ENCODE measurements at regions not wholly inside any gene's neighbourhood (a gene's known extent, or its start where the extent isn't known, plus 50 kb on each side); places are given as distances from the start of the nearest gene placed in this dataset.

DNA sequence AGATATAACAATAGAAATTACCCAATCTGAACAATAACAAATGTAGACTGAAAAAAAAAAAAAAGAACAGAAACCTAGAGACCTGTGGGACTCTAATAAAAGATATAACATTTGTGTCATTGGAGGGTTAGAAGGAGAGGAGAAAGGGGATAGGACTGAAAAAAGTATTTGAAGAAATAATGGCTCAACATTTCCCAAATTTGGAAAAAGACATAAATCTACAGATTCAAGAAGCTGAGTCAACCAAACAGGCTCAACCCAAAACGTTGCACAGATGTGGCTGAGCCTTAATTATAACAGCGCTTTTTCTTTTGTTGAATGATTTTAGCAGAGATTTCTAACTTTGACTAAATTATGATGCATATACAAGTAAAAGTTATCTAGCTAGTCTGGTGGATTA is 131.3 kb downstream of the TMTC3 start:
- H2BK12ac ChIP-seq (ENCODE audit: low read length in 2 of 2): no peak overlapping the region
- no peak overlapping the region for H2AK5ac ChIP-seq (ENCODE audit: low read length, severe bottlenecking)
- no peak overlapping the region for H2BK15ac ChIP-seq (ENCODE audit: low read depth, poor library complexity, severe bottlenecking)
- no peak overlapping the region for H3K14ac ChIP-seq (ENCODE audit: low read length in 2 of 2)
- no peak overlapping the region for H2BK120ac ChIP-seq (ENCODE audit: low read depth, low read length)
- H2BK5ac ChIP-seq (ENCODE audit: low read depth, low read length, poor library complexity, severe bottlenecking): no peak overlapping the region
- H4K8ac ChIP-seq (ENCODE audit: low read length): no peak overlapping the region
- no peaks in the 10 kb centered on the region for H3K27me3 ChIP-seq (ENCODE audit: control insufficient read depth in 1 of 2, insufficient read depth in 1 of 2, low read length in 2 of 2)
- no peak overlapping the region for H3K4me2 ChIP-seq (ENCODE audit: low read length, poor library complexity, severe bottlenecking)
- no peak overlapping the region for H3K4me3 ChIP-seq (ENCODE audit: insufficient read depth in 1 of 2, low read depth in 1 of 2, low read length in 2 of 2)
- no peaks in the 10 kb centered on the region for H3K79me1 ChIP-seq (replicated peaks; ENCODE audit: low read length, poor library complexity, severe bottlenecking)
- no peaks in the 10 kb centered on the region for H3K36me3 ChIP-seq (ENCODE audit: control insufficient read depth in 1 of 2, insufficient read depth in 2 of 2, low read depth in 1 of 2, low read length in 2 of 2)
- H2AFZ ChIP-seq (ENCODE audit: low read depth, low read length): no peak overlapping the region
- H3K27ac ChIP-seq (ENCODE audit: low read length, poor library complexity, severe bottlenecking): no peak overlapping the region
- peaks cover 11% of the 10 kb centered on the region for H3K9me3 ChIP-seq (ENCODE audit: control insufficient read depth, low read length)
- H4K91ac ChIP-seq (ENCODE audit: low read length): no peak overlapping the region
- H3K18ac ChIP-seq (ENCODE audit: low read depth in 1 of 2, low read length in 2 of 2): no peak overlapping the region
- 88% methylated on average over 1 of the region's 2 CpGs for WGBS
- DNase-seq: no peak
- H3K4me1 ChIP-seq (ENCODE audit: control insufficient read depth, insufficient read depth, low read depth, low read length): no peaks in the 10 kb centered on the region
- H3K23ac ChIP-seq (ENCODE audit: low read length in 2 of 2): no peak overlapping the region
- no peak overlapping the region for H3K9ac ChIP-seq (ENCODE audit: low read length)
- no peak overlapping the region for H3K4ac ChIP-seq (ENCODE audit: low read depth in 1 of 2, low read length in 2 of 2)

DNA sequence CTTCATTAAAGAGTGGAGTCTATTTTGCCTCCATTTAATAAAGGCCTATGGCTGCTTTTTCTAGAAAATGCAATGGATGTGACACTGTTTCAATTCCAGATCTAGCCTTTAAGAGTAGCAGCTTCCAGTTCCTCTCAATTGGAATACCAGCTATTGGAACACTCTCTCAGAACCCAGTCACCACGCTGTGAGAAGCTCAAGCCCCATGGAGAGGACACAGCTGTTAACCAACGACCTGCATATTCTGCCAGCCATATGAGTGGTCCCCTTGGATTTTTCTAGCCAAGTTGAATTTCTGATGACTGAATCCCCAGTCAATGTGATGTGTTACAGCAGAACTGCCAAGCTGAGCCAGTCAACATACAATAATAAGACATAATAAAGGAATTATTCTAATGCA is 131.8 kb downstream of the TMTC3 start:
- Histone ChIP-seq H2BK120ac (ENCODE audit: low read depth, low read length) (no peak overlapping the region), H2BK15ac (ENCODE audit: low read depth, poor library complexity, severe bottlenecking) (no peak overlapping the region), H3K27me3 (ENCODE audit: control insufficient read depth in 1 of 2, insufficient read depth in 1 of 2, low read length in 2 of 2) (no peaks in the 10 kb centered on the region), H2AK5ac (ENCODE audit: low read length, severe bottlenecking) (no peak overlapping the region), H3K27ac (ENCODE audit: low read length, poor library complexity, severe bottlenecking) (no peak overlapping the region), H3K79me1 (replicated peaks; ENCODE audit: low read length, poor library complexity, severe bottlenecking) (no peaks in the 10 kb centered on the region), H4K91ac (ENCODE audit: low read length) (no peak overlapping the region), H3K4me2 (ENCODE audit: low read length, poor library complexity, severe bottlenecking) (no peak overlapping the region), H2BK5ac (ENCODE audit: low read depth, low read length, poor library complexity, severe bottlenecking) (no peak overlapping the region), H3K9me3 (ENCODE audit: control insufficient read depth, low read length) (peaks cover 11% of the 10 kb centered on the region), H3K4me3 (ENCODE audit: insufficient read depth in 1 of 2, low read depth in 1 of 2, low read length in 2 of 2) (no peak overlapping the region), H3K4me1 (ENCODE audit: control insufficient read depth, insufficient read depth, low read depth, low read length) (no peaks in the 10 kb centered on the region), H2AFZ (ENCODE audit: low read depth, low read length) (no peak overlapping the region), H2BK12ac (ENCODE audit: low read length in 2 of 2) (no peak overlapping the region), H3K36me3 (ENCODE audit: control insufficient read depth in 1 of 2, insufficient read depth in 2 of 2, low read depth in 1 of 2, low read length in 2 of 2) (no peaks in the 10 kb centered on the region), H3K4ac (ENCODE audit: low read depth in 1 of 2, low read length in 2 of 2) (no peak overlapping the region), H3K23ac (ENCODE audit: low read length in 2 of 2) (no peak overlapping the region), H3K9ac (ENCODE audit: low read length) (no peak overlapping the region), H3K14ac (ENCODE audit: low read length in 2 of 2) (no peak overlapping the region), H3K18ac (ENCODE audit: low read depth in 1 of 2, low read length in 2 of 2) (no peak overlapping the region), H4K8ac (ENCODE audit: low read length) (no peak overlapping the region)
- WGBS: 82% methylated on average over 2 of the region's 2 CpGs
- DNase-seq: no peak

DNA sequence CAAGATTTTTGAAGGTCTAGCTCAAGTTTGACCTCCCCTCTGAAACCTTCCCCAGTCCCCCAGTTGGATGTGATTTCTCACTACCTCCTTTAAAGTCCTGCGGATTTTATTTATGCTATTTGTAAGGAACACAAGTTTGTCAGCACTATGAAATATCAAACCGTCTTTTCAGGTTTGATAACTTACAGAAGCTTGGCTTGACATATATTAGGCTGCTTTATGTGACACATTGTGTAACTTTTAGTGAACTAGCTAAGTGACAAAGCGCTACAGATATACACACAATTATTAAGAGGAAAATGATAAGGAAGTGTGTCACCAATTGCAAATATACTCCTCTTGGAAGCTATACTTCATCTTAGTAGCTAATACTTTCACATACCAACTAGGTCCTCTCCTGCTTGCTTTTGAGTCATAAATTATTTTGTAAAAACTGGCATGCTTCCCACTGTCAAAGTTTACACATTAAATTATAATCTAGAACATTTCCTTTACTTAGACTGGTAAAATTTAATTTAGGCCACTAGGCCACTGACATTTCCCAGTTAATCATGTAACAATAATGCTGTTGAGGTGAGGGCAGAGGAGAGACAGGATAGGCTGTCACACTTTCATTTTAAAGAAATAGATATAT is 149.5 kb downstream of the TMTC3 start:
- Histone ChIP-seq H2BK5ac (ENCODE audit: low read depth, low read length, poor library complexity, severe bottlenecking) (no peak overlapping the region), H3K14ac (ENCODE audit: low read length in 2 of 2) (no peak overlapping the region), H3K27me3 (ENCODE audit: control insufficient read depth in 1 of 2, insufficient read depth in 1 of 2, low read length in 2 of 2) (no peaks in the 10 kb centered on the region), H3K18ac (ENCODE audit: low read depth in 1 of 2, low read length in 2 of 2) (no peak overlapping the region), H3K9me3 (ENCODE audit: control insufficient read depth, low read length) (peaks cover 7% of the 10 kb centered on the region), H3K27ac (ENCODE audit: low read length, poor library complexity, severe bottlenecking) (no peak overlapping the region), H3K36me3 (ENCODE audit: control insufficient read depth in 1 of 2, insufficient read depth in 2 of 2, low read depth in 1 of 2, low read length in 2 of 2) (no peaks in the 10 kb centered on the region), H3K23ac (ENCODE audit: low read length in 2 of 2) (no peak overlapping the region), H3K4ac (ENCODE audit: low read depth in 1 of 2, low read length in 2 of 2) (no peak overlapping the region), H3K9ac (ENCODE audit: low read length) (no peak overlapping the region), H4K91ac (ENCODE audit: low read length) (no peak overlapping the region), H4K8ac (ENCODE audit: low read length) (no peak overlapping the region), H2AK5ac (ENCODE audit: low read length, severe bottlenecking) (no peak overlapping the region), H2BK120ac (ENCODE audit: low read depth, low read length) (no peak overlapping the region), H3K4me2 (ENCODE audit: low read length, poor library complexity, severe bottlenecking) (no peak overlapping the region), H3K79me1 (replicated peaks; ENCODE audit: low read length, poor library complexity, severe bottlenecking) (no peaks in the 10 kb centered on the region), H2BK12ac (ENCODE audit: low read length in 2 of 2) (no peak overlapping the region), H2BK15ac (ENCODE audit: low read depth, poor library complexity, severe bottlenecking) (no peak overlapping the region), H3K4me1 (ENCODE audit: control insufficient read depth, insufficient read depth, low read depth, low read length) (no peaks in the 10 kb centered on the region), H2AFZ (ENCODE audit: low read depth, low read length) (no peak overlapping the region), H3K4me3 (ENCODE audit: insufficient read depth in 1 of 2, low read depth in 1 of 2, low read length in 2 of 2) (no peak overlapping the region)
- WGBS: 100% methylated on average over 2 of the region's 3 CpGs
- DNase-seq: peak; percentile 4

DNA sequence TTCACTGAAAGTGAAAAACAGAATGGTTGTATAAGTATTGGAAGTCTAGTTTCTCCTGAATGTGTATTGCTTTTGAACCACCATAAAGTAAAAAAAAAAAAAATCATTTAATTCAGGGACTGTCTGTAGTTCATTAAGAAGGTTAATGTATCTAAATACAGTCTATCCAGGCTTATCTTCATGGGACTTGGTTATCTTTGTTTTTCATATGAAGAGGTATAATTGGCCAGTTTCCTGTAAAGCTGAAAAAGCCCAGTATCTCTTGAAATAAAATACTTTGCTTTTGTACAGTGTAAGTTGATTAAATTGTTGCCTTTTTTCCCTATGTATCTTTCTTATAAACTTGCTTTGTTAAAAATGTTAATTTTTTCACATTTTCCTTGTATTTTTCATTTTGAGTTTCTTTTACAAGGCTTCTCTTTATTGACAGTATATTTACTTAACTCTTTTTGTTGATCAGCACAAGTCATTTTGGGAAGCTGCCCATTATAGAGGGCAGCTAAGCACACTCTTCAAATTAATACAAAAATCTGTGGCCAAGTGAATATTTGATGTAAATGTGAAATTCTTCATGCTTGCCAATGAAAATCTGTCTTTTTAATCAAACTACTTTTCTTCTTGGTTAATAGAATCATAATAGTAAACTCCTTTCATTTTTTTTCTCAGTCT is 156.0 kb downstream of the TMTC3 start:
- Histone ChIP-seq H3K27ac (ENCODE audit: low read length, poor library complexity, severe bottlenecking) (no peak overlapping the region), H2BK15ac (ENCODE audit: low read depth, poor library complexity, severe bottlenecking) (no peak overlapping the region), H2BK12ac (ENCODE audit: low read length in 2 of 2) (no peak overlapping the region), H4K8ac (ENCODE audit: low read length) (no peak overlapping the region), H2AFZ (ENCODE audit: low read depth, low read length) (no peak overlapping the region), H3K23ac (ENCODE audit: low read length in 2 of 2) (no peak overlapping the region), H3K27me3 (ENCODE audit: control insufficient read depth in 1 of 2, insufficient read depth in 1 of 2, low read length in 2 of 2) (no peaks in the 10 kb centered on the region), H3K36me3 (ENCODE audit: control insufficient read depth in 1 of 2, insufficient read depth in 2 of 2, low read depth in 1 of 2, low read length in 2 of 2) (no peaks in the 10 kb centered on the region), H3K79me1 (replicated peaks; ENCODE audit: low read length, poor library complexity, severe bottlenecking) (no peaks in the 10 kb centered on the region), H3K4me1 (ENCODE audit: control insufficient read depth, insufficient read depth, low read depth, low read length) (no peaks in the 10 kb centered on the region), H3K4ac (ENCODE audit: low read depth in 1 of 2, low read length in 2 of 2) (no peak overlapping the region), H3K4me3 (ENCODE audit: insufficient read depth in 1 of 2, low read depth in 1 of 2, low read length in 2 of 2) (no peak overlapping the region), H2BK5ac (ENCODE audit: low read depth, low read length, poor library complexity, severe bottlenecking) (no peak overlapping the region), H3K9ac (ENCODE audit: low read length) (peak overlapping the region; percentile 61), H3K4me2 (ENCODE audit: low read length, poor library complexity, severe bottlenecking) (no peak overlapping the region), H2BK120ac (ENCODE audit: low read depth, low read length) (no peak overlapping the region), H3K14ac (ENCODE audit: low read length in 2 of 2) (no peak overlapping the region), H3K18ac (ENCODE audit: low read depth in 1 of 2, low read length in 2 of 2) (no peak overlapping the region), H4K91ac (ENCODE audit: low read length) (no peak overlapping the region), H3K9me3 (ENCODE audit: control insufficient read depth, low read length) (peaks cover 7% of the 10 kb centered on the region), H2AK5ac (ENCODE audit: low read length, severe bottlenecking) (no peak overlapping the region)
- DNase-seq: no peak

Measured in mesenchymal stem cell (in vitro differentiated cells and primary cell).